Psoas muscle (tissue), 7 donors: ENCODE measurements at regions not wholly inside any gene's neighbourhood (a gene's known extent, or its start where the extent isn't known, plus 50 kb on each side); places are given as distances from the start of the nearest gene placed in this dataset.

Experiments
- ATAC-seq, 4 donors: fragments of 200-7000 bp; cut with Tn5 transposase; one replicate each; pipeline ENCODE4 v1.9.1; 2020; ENCODE audit warnings: moderate library complexity in 3 of 4, mild to moderate bottlenecking in 2 of 4
- DNase-seq, 2 donors: peaks; one replicate each; pipeline ENCODE4 v3.0.0-alpha.2; 2020
- H3K27ac ChIP-seq: fragments of 200-600 bp; one replicate; pipeline ENCODE4 v1.8.0; 2022
- H3K27me3 ChIP-seq, 3 donors: fragments of 200-600 bp in 1 of 3; one replicate each; pipeline versions ENCODE4 v1.6.1 to v1.8.0; 2013 to 2022; ENCODE audit warnings: low read length in 2 of 3, mild to moderate bottlenecking in 2 of 3, moderate library complexity in 1 of 3; ENCODE audit not compliant: insufficient read depth in 3 of 3
- H3K36me3 ChIP-seq, 2 donors: fragments of 200-600 bp in 1 of 2; one replicate each; pipeline versions ENCODE4 v1.6.1 to v1.8.0; 2013 to 2022; ENCODE audit warnings: low read depth in 1 of 2, mild to moderate bottlenecking in 1 of 2, moderate library complexity in 1 of 2; ENCODE audit not compliant: insufficient read depth in 1 of 2
- H3K4me1 ChIP-seq: fragments of 200-600 bp; one replicate; pipeline ENCODE4 v1.8.0; 2022
- H3K4me3 ChIP-seq: fragments of 200-600 bp; one replicate; pipeline ENCODE4 v1.8.0; 2022; ENCODE audit warnings: mild to moderate bottlenecking
- H3K9me3 ChIP-seq: fragments of 200-600 bp; one replicate; pipeline ENCODE4 v1.8.0; 2022
- CTCF ChIP-seq: fragments of 200-600 bp; IDR thresholded peaks from one replicate; pipeline ENCODE4 v1.8.0; 2022; ENCODE audit warnings: antibody characterized with exemption
- WGBS, 3 donors: extraction: QIAGEN DNeasy Blood & Tissue Kit; methylation state at CpG; one replicate each; pipeline versions ENCODE4 v1.1.6 to v1.1.7; 2013; 5-methylcytosine and 5-hydroxymethylcytosine counted together
- intact Hi-C, 2 donors: fragments of 100-400 bp; cut with DNase I; formaldehyde crosslinking; loops; one replicate each; pipeline versions ENCODE4 v1.11.0 to v1.14.2; 2022
- donor health status: healthy with polysubstance abuse.
- donor health status: DM: no; HTN: no; CAD: no; lungs with moderate emphysema.
- donor health status: Bipolar disorder and iron deficiency.
- donor health status: healthy.
- donor health status: DM: yes; HTN: yes; CAD: no.
- donor health status: DM: no; HTN: no; CAD: no.
- donor health status: DM: yes; HTN: yes; CAD: no.

- intact Hi-C loops: no loop called here
- no peak for ATAC-seq
- Histone ChIP-seq H3K27me3 (no peaks in the 10 kb centered on the region), H3K4me1 (no peaks in the 10 kb centered on the region), H3K4me3 (no peak overlapping the region), H3K9me3 (no peaks in the 10 kb centered on the region), H3K27ac (no peak overlapping the region), H3K36me3 (no peaks in the 10 kb centered on the region)
- 90 to 95% (median 93%) methylated on average over 10 of the region's 10 CpGs for WGBS, 3 donors
- no peak for DNase-seq
- no peak for TF ChIP-seq CTCF
Measured at GRCh38 chr18:78830161-78830560, 149.5 kb upstream of the SALL3 start.

- Histone ChIP-seq H3K4me1 (no peaks in the 10 kb centered on the region), H3K27ac (no peak overlapping the region), H3K27me3 (no peaks in the 10 kb centered on the region), H3K9me3 (no peaks in the 10 kb centered on the region), H3K4me3 (no peak overlapping the region), H3K36me3 (no peaks in the 10 kb centered on the region)
- TF ChIP-seq CTCF: no peak
- intact Hi-C loops: no loop called here
- DNase-seq (no peak), ATAC-seq (no peak)
- 60 to 67% (median 64%) methylated on average over 11 of the region's 11 CpGs for WGBS, 3 donors
Measured at GRCh38 chr18:78830826-78831225, 148.8 kb upstream of the SALL3 start.

- Histone ChIP-seq H3K27me3 (no peaks in the 10 kb centered on the region), H3K36me3 (no peaks in the 10 kb centered on the region), H3K4me3 (no peak overlapping the region), H3K4me1 (no peaks in the 10 kb centered on the region), H3K27ac (no peak overlapping the region), H3K9me3 (no peaks in the 10 kb centered on the region)
- WGBS, 3 donors: 28 to 38% (median 36%) methylated on average over 3 of the region's 3 CpGs
- no peak for DNase-seq
- no peak for TF ChIP-seq CTCF
- intact Hi-C loops: no loop called here
- no peak for ATAC-seq
Measured at GRCh38 chr18:78831603-78832002, 148.0 kb upstream of the SALL3 start.

- 77 to 82% (median 81%) methylated on average over 11 of the region's 11 CpGs for WGBS, 3 donors
- Histone ChIP-seq H3K27me3 (no peaks in the 10 kb centered on the region), H3K4me3 (no peak overlapping the region), H3K27ac (no peak overlapping the region), H3K9me3 (no peaks in the 10 kb centered on the region), H3K4me1 (no peaks in the 10 kb centered on the region), H3K36me3 (no peaks in the 10 kb centered on the region)
- intact Hi-C loops: no loop called here
- ATAC-seq: no peak
- no peak for DNase-seq
- TF ChIP-seq CTCF: no peak
Measured at GRCh38 chr18:78833833-78834232, 145.8 kb upstream of the SALL3 start.

GRCh38 chr18:78836838-78837237, 142.8 kb upstream of the SALL3 start:
- 88 to 95% (median 90%) methylated on average over 6 of the region's 6 CpGs for WGBS, 3 donors

More at GRCh38 chr18:78836838-78837237, 142.8 kb upstream of the SALL3 start:
- Histone ChIP-seq H3K4me1 (no peaks in the 10 kb centered on the region), H3K36me3 (no peaks in the 10 kb centered on the region), H3K27ac (no peak overlapping the region), H3K27me3 (no peaks in the 10 kb centered on the region), H3K4me3 (no peak overlapping the region), H3K9me3 (no peaks in the 10 kb centered on the region)
- DNase-seq (no peak), ATAC-seq (no peak)
- intact Hi-C loops: no loop called here
- TF ChIP-seq CTCF: no peak
